Amygdala (tissue), 56 donors: ENCODE measurements at regions not wholly inside any gene's neighbourhood (a gene's known extent, or its start where the extent isn't known, plus 50 kb on each side); places are given as distances from the start of the nearest gene placed in this dataset.
"Not testable (repeated sequence)": the region's sequence is repeated elsewhere in the genome, so short reads cannot be mapped to it uniquely, and the experiment has no call there.

Experiments
- DNase-seq, 56 donors: peaks; one replicate each; lab custom pipeline; 2025; lab: John Stamatoyannopoulos, UW

DNA sequence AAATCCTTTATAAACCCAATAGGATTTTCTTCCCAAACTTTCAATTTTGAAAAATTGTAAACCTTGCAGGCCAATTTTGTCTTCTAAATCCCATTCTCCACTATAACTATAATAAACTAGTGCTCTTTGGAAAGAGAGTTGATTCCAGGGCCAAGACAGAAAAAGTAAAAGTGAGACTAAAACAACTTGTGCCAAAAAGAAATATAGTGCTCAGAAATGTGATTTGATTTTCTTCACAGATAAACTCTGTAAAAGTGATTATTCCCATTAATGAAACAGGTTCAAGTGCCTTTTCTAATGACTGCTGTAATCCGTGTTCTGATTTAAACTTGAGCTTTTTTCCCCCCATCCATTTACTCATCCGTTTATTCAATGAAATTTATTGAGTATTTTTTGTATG lies 1831.1 kb downstream of the SLITRK5 start:
- DNase-seq, result no peak

DNA sequence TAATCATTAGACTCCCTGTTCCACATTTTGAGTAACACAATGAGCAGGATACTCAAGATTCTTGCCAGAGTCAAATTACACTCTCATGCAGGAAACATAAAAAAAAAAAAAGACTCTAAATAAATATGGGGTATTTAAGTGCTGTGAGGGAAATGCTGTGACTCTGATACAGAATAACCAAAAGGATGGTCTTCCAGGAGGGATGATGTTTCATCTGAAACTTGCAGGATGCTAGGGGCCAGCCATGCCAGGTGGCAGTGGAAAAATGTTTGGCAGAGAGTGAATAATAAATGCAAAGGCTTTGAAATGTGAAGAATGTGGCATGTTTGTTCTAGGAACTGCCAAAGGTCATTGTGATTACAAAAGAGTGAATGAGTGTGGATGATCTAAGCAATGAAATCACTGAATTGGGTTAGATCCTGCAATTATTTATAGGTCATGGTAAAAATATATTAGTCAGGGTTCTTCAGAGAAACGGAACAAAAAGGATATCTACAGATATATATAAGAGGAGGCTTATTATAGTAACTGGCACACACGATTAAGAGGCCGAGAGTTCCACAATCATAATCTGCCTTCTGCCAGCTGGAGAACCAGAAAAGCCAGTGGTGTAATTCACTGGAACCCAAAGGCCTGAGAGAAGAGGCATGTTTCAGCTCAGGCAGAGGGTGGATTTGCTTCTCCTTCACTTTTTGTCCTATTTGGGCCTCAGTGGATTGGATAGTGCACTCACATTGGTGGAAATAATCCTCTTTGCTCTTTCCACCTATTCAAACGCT lies 1832.8 kb upstream of the MIR17HG start:
- no peak for DNase-seq

DNA sequence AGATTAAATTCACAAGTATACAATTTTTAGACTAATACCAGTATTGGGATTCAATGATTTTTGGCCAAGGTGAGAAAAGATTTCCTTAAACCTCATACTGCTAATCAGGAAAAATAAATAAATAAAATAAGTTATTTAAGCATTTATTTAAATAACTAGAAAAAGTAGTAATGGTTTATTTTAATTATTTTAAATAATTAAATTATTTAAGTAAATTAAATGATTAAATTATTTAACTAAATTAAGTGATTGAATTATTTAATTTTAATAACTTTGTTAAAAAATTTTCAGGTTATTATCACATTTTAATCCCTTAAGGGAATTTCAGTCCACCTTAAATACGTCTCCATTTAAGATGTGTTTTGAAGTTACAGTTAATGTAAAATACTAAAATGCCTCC lies 1831.5 kb upstream of the MIR17HG start:
- DNase-seq, result no peak

DNA sequence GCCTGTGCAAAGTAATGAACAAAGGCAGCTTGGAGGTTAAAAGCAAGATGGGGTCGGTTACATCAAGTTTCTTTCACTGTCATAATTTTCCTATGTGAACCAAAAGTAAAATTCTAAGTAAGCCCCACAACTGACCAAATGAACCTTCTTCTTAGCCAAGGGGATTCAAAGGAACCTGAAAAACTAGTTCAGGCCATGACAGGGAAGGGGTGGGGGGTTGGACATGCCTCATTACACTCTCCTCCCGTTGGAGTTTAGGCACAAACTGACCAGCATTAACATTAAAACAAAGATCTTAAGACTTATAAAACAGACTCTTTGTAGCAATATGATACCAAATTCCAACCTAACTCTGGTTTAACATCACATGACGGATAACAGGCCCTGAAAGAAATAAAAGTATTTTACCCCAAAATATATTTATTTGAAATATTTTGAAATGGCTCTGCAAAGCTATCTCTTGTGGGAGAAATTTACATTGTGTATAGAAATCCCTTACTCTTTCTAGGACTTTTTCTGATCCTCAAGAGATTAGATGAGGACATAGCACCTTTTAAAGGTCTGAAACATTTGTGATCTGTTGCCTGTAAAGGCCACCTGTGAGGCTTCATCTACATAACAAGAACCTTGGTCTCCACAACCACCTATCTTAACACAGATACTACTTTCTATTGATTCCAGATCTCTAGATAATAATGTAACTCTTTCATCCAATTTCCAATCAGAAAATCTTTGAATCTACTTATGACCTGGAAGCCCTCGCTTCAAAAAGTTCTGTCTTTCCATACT lies 1829.0 kb upstream of the MIR17HG start:
- no peak for DNase-seq

DNA sequence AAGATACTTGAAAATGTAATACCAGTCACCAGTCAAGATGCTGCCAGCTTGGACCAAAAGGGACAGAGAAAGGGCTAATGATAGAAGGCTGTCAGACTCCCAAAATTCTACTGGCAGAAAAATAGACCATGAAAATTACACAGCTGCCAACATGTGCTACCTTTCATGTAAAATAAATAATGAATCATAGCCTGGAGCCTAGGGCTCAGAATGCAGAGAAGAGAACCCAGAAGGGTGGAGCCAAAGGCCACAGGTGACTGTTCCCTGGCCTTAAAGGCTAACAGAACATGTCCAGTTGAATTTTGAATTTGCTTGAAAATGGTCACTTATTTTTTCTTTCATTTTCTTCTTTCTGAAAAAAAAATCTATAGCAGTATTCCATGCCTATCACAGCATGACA lies 1827.0 kb upstream of the MIR17HG start:
- DNase-seq, result no peak

DNA sequence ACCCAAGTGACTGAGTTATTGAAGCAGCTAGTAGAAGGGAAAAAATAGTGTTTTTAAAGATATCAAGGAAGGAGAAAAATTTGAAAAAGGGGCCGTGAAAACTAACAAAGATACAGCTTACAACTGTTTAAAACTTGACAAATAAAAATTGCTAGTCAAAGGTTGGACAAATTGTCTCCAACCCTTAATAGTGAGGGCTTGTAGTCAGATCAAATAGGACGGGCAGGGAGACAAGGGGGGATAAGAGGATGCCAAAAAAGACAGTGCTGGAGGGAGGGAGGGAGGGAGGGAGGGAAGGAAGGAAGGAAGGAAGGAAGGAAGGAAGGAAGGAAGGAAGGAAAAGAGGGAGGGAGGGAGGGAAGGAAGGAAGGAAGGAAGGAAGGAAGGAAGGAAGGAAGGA lies 1825.8 kb upstream of the MIR17HG start:
- DNase-seq, result not testable (repeated sequence)

DNA sequence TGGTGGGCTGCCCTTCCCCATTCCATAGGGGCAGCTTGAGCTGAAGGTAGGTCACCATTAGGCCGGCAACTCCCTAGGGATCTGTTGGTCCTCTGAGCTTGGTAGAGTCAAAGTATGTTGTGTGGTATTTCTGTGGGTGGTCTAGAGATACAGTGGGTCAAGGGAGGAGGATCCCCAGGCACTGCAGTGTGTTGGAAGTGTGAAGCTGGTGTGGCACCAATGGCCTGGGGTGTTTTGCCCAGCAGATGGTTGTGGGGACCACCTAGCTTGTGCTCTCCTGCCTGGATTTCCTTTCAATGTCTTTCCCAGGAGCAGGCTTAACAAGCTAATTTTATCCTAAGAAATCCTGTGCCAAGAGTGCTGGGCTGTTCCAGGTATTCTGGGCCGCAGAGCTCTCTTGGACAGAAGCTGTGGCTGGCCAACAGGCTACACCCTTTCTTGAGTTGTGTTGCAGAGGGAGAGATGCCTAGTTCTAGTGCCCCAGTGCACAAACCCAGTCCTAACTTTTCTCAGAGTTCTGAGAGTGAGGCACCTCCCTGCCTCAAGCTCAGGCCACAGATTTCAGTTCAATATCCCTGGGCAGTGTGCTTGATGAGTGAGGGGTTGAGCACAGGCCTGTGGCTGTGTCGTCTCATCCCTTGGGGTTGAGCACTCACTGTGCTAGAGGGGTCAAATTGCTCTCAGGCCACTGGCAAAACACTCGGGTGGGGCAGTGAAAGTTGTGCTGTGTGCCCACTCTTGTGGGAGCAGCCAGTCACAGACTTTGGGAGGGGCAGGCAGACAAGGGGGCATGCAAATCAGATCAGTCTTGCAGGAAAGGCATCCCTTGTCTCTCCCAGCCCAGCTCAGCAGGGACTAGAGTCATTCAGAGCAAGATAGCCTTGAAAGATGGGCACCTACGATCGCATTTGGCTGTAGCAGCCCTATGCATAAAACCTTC lies 1806.1 kb upstream of the MIR17HG start:
- DNase-seq, result no peak

DNA sequence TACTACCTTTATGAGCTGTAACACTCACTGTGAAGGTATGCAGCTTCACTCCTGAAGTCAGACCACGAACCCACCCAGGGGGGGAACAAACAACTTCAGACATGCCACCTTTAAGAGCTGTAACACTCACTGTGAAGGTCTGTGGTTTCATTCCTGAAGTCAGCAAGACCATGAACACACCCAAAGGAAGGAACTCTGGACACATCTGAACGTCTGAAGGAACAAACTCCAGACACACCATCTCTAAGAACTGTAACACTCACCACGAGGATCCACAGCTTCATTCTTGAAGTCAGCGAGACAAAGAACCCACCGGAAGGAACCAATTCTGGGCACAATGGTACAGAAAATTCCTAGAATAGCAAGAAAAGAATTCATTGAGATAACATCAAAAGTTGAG lies 1796.5 kb upstream of the MIR17HG start:
- DNase-seq, result no peak

DNA sequence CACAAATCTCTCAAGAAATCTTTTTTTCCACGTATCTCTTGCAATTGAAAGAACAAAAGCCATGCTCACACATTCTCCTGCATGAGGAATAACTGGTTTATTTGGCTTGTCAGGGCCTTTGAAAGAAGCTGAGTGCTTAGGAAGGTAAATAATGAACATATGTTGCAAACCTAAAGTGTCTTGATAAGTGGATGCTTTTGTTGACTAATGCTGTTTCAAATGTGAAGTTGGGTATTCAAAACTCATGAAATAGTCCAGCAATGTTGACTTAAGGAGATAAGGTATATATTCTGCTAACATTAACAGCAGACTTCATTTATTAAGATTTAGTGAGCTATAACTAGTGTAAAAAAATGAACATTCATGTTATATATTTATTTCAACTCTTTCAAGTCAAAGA lies 1792.7 kb upstream of the MIR17HG start:
- DNase-seq, result no peak

DNA sequence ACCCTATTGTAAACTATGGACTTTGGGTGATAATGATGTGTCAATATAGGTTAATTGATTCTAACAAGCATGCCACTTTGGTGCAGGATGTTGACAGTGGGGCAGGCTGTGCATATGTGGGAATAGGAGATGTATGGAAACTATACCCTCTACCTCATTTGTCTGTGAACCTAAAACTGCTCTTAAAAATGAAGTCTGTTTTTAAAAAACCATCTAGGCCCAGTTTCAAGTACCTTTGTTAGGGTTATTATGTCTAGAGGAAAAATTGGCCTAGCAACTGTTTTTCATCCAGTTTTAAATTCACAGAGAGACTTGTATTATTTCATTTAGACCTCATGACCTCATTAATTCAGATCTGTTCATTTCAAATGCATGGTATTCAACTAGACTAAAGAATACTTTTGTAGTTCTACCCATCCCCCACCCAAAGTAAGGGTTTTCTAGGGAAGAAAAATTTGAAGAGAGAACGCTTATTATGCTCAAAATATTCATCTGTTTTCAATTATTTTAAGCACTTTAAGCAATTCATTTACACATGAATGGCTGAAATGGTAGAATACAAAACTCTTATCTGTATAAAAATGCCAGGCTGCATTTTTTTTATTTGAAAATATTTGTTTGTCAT lies 1781.9 kb upstream of the MIR17HG start:
- no peak for DNase-seq

DNA sequence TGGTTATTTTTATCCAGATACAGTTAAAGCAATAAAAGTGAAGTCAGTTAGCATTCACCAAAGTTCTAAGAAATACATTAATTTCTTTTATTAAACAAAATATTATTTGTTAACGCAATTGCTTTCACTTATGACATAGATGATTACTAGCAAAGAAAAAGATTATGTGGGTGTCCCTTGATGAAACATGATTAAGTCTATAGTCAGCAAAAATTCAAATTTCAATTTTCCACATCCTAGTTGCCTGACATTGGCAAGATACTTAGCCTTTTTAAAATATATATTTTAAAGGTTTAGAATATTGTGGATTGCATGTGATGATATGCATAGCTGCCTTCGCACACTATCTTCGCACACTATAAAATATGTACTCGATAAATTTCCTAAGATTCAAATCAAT lies 1780.5 kb upstream of the MIR17HG start:
- DNase-seq, result no peak

DNA sequence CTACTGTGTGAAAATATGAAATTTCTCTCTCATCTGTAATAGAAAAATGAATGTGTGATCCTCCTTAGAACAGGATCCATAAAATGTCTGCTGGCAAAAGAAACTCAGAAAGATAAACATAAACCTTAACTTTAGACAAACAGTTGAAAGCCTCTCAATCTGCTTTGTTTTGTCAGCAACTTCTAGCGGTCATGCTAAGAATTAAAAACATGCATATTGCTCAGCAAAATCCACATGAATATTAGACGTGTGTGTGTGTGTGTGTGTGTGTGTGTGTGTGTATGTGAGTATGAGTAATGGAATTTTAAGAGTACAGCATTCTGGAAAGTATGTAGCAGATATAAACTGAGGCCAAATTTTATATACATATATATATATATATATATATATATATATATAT lies 1779.2 kb upstream of the MIR17HG start:
- DNase-seq, result no peak

DNA sequence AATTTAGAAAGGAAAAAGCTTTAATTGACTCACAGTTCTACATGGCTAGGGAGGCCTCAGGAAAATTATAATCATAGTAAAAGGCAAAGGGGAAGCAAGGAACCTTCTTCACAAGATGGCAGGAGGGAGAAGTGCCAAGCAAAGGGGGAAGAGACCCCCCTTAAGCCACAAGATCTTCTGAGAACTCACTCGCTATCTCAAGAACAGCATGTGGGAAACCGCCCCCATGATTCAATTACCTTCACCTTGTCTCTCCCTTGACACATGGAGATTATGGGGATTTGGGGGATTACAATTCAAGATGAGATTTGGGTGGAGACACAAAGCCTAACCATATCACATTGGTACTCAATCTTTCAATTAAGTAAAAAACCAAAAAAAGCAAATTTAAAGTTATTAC lies 1778.7 kb upstream of the MIR17HG start:
- DNase-seq, result no peak

DNA sequence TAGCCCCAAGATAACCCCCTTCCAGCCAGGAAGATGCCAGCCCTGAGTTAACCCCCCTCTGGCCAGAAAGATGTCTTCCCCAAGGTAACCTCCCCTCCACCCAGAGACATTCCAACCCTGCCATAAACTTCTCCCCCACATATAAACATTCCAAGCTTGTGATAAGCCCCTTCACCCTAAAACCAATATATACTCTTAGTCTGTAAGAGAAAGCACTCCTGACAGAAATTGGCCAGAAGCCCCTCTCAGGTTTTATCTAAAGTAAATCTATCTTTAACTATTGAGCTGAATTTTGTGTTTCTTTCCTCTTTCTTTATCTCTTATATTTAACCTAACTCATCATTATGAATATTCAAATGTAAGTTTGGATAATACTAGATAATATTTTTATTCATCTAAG lies 1775.8 kb upstream of the MIR17HG start:
- no peak for DNase-seq

DNA sequence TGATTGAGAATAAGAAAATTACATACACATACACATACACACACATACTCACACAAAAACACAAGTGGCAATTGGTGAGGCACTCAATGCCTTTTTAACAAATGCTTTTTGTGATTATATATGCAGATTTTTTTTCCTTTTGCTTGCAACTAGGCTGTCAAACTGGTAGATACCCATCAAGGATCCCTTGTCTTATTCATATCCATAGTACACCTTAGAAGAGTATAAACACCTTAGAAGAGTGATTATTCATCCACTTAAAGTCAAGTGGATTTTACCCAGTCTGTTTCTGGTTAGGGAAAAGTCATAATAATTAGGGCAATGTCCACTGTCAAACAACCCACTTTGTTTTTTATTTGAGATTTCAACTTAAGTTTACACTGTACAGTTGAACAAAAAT lies 1773.4 kb upstream of the MIR17HG start:
- no peak for DNase-seq

DNA sequence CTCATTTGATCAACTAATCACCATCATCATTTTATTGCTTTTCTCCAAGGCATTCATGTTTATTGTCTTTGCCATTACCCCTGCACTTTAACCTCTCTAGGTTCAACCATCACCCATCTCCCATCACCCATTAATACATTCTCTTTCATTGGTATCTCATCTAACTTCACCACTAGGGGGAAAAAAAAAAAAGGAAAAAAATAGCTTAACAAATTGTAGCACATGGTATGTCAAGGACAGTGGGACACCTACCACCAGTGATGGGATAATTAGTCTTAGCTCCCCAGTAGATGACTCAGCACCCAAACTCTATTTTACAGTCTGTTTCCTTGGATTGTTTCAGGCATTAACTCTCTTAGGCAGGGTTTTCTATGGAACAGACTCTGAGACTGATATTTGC lies 1770.2 kb upstream of the MIR17HG start:
- DNase-seq, result no peak

DNA sequence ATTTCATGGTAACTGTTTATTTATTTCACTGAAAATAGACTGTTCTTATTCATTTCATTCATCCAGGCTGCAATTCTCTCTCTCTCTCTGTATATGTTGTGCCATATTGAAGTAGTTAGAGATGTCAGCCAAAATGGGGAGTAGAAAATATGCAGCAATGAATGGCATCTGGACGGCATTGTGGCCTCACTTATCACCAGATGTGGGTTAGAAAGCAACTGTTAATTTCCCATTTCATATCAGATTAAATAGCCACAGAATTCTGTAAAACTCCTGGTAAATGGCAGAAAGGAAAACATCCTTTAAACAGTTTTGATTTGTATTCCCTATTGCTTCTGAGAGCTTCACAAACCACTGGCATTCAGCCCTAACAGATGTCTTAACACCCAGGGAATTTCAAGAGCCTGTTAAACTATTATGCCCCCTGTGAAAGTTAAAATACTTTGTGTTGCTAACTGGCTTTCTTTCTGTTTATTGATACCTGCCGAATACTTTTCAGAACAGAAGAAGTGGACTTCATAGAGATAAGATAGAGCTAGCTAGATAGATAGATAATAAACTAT lies 1763.3 kb upstream of the MIR17HG start:
- DNase-seq, result no peak

DNA sequence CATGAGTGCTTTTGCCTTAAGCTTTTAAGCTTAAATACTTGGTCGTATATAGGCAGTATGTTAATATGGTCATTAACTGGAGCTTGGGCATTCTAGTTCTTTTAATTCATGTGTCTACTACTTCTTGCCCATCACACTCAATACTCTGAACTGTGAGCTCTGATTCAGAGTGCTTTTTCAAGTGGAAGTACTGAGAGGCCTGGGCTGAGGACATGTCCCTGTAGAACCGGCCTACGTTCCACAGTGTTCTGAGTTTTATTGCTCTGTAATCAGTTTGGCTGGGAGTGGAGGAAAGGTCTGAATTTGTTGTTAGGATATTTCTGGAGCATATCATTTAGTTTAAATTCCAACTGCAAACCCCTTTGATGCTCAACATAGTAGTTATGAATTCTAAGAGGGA lies 1744.8 kb upstream of the MIR17HG start:
- no peak for DNase-seq

DNA sequence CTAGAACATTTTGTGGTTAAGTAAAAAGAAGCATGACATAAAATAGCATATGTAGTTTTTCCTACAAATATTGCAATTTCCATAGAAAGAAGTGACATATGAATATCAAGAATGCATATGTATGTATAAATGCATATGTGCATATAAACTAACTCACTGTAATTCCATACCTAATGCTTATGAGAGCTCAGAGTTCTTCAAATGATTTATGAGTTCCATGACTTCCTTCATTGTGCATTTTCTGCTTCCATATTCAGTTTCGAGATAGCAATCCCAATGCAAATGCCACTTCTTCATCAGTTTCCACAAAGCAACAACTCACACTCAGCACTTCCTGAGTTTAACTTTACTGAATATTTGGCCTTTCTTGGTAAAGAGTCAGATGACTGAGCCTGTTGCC lies 1744.3 kb upstream of the MIR17HG start:
- no peak for DNase-seq

DNA sequence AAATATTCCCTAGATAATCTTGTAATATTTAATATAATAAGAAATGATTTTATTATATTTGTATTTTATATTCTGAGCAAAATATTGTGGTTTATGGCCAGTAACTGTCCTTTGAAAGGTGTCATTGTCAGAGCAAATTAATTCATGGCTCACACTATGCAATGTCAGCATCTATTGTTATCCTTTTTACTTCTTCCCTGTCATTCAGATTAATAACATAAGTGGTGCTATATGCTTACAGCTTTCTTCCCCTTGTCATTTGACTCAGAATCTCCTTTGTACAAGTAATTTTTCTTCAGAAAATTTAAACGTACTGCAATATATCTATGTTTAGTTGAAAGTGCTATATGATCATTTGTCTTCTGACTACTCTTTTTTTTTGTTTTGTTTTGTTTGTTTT lies 1738.2 kb upstream of the MIR17HG start:
- DNase-seq, result no peak
